H9 (cell line): ENCODE measurements at regions not wholly inside any gene's neighbourhood (a gene's known extent, or its start where the extent isn't known, plus 50 kb on each side); places are given as distances from the start of the nearest gene placed in this dataset.

ENCODE experiments used
- DNase-seq: peaks from one replicate; pipeline ENCODE4 v3.0.0-alpha.2; 2017
- H2AFZ ChIP-seq: one replicate; pipeline ENCODE4 v1.6.1; 2013; ENCODE audit warnings: mild to moderate bottlenecking, low read length, control low read depth, moderate library complexity
- H2AK5ac ChIP-seq: 2 replicates; pipeline ENCODE4 v1.6.1; 2013; ENCODE audit warnings: low read length, control low read depth, mixed read lengths; ENCODE audit not compliant: insufficient read length
- H2BK120ac ChIP-seq: one replicate; pipeline ENCODE4 v1.6.1; 2013; ENCODE audit warnings: low read depth, mild to moderate bottlenecking, low read length, control low read depth, inconsistent platforms; ENCODE audit not compliant: poor library complexity, severe bottlenecking
- H2BK12ac ChIP-seq: 2 replicates; pipeline ENCODE4 v1.6.1; 2013; ENCODE audit warnings: low read length, control low read depth, mixed read lengths, low read depth; ENCODE audit not compliant: insufficient read length
- H2BK15ac ChIP-seq: 2 replicates; pipeline ENCODE4 v1.6.1; 2013; ENCODE audit warnings: low read depth, low read length, control low read depth
- H2BK20ac ChIP-seq: one replicate; pipeline ENCODE4 v1.6.1; 2013; ENCODE audit warnings: low read depth, mild to moderate bottlenecking, low read length, control low read depth, inconsistent platforms; ENCODE audit not compliant: poor library complexity, severe bottlenecking
- H2BK5ac ChIP-seq: 2 replicates; pipeline ENCODE4 v1.6.1; 2013; ENCODE audit warnings: low read length, control low read depth, mixed read lengths; ENCODE audit not compliant: insufficient read length
- H3K14ac ChIP-seq: 2 replicates; pipeline ENCODE4 v1.6.1; 2013; ENCODE audit warnings: low read length, control low read depth; ENCODE audit not compliant: insufficient read depth
- H3K18ac ChIP-seq: 2 replicates; pipeline ENCODE4 v1.6.1; 2013; ENCODE audit warnings: low read depth, mild to moderate bottlenecking, mixed read lengths, low read length, control low read depth; ENCODE audit not compliant: insufficient read length
- H3K23ac ChIP-seq: 2 replicates; pipeline ENCODE4 v1.6.1; 2013; ENCODE audit warnings: low read length, control low read depth, mixed read lengths, low read depth; ENCODE audit not compliant: insufficient read length
- H3K23me2 ChIP-seq: 2 replicates; pipeline ENCODE4 v1.6.1; 2013; ENCODE audit warnings: low read depth, mild to moderate bottlenecking, mixed read lengths, low read length, control low read depth; ENCODE audit not compliant: insufficient read length, poor library complexity, severe bottlenecking
- H3K27ac ChIP-seq: 2 replicates; pipeline ENCODE4 v1.5.1; 2013; ENCODE audit warnings: low read length, control low read depth, mixed read lengths, low read depth; ENCODE audit not compliant: insufficient read length
- H3K27me3 ChIP-seq: 2 replicates; pipeline ENCODE4 v1.6.1; 2013; ENCODE audit warnings: low read length, control low read depth, inconsistent platforms; ENCODE audit not compliant: insufficient read depth
- H3K4ac ChIP-seq: 2 replicates; pipeline ENCODE4 v1.6.1; 2013; ENCODE audit warnings: low read depth, mild to moderate bottlenecking, control low read depth, inconsistent platforms, low read length, moderate library complexity
- H3K4me1 ChIP-seq: 2 replicates; pipeline ENCODE4 v1.6.1; 2013; ENCODE audit warnings: low read length, control low read depth, inconsistent platforms; ENCODE audit not compliant: insufficient read depth
- H3K4me2 ChIP-seq: 2 replicates; pipeline ENCODE4 v1.6.1; 2013; ENCODE audit warnings: low read length, control low read depth, mixed read lengths; ENCODE audit not compliant: insufficient read length, insufficient read depth
- H3K56ac ChIP-seq: 2 replicates; pipeline ENCODE4 v1.6.1; 2013; ENCODE audit warnings: low read depth, mild to moderate bottlenecking, mixed read lengths, low read length, control low read depth; ENCODE audit not compliant: insufficient read length
- H3K79me1 ChIP-seq: 2 replicates; pipeline ENCODE4 v1.6.1; 2013; ENCODE audit warnings: low read depth, mild to moderate bottlenecking, moderate library complexity, low read length, control low read depth, inconsistent platforms; ENCODE audit not compliant: insufficient read depth, poor library complexity, severe bottlenecking
- H3K79me2 ChIP-seq: 2 replicates; pipeline ENCODE4 v1.6.1; 2013; ENCODE audit warnings: low read length, control low read depth, inconsistent platforms; ENCODE audit not compliant: insufficient read depth
- H3K9ac ChIP-seq: 2 replicates; pipeline ENCODE4 v1.6.1; 2013; ENCODE audit warnings: low read length, control low read depth, mixed read lengths; ENCODE audit not compliant: insufficient read length; ENCODE audit errors: extremely low read depth
- H3K9me3 ChIP-seq: one replicate; pipeline ENCODE4 v1.6.1; 2013; ENCODE audit warnings: low read depth, low read length, inconsistent platforms; ENCODE audit not compliant: control insufficient read depth
- H3T11ph ChIP-seq: one replicate; pipeline ENCODE4 v1.6.1; 2013; ENCODE audit warnings: mild to moderate bottlenecking, low read length, control low read depth, inconsistent platforms
- H4K20me1 ChIP-seq: one replicate; pipeline ENCODE4 v1.6.1; 2013; ENCODE audit not compliant: control insufficient read depth, insufficient read length, insufficient read depth
- H4K5ac ChIP-seq: 2 replicates; pipeline ENCODE4 v1.6.1; 2013; ENCODE audit warnings: low read depth, mild to moderate bottlenecking, mixed read lengths, low read length, control low read depth; ENCODE audit not compliant: insufficient read length
- H4K8ac ChIP-seq: replicated peaks from 2 replicates; pipeline ENCODE4 v1.6.1; 2013; ENCODE audit warnings: low read length, control low read depth, mixed read lengths, low read depth; ENCODE audit not compliant: insufficient read length
- H4K91ac ChIP-seq: 2 replicates; pipeline ENCODE4 v1.6.1; 2013; ENCODE audit warnings: low read depth, mild to moderate bottlenecking, moderate library complexity, mixed read lengths, low read length, control low read depth; ENCODE audit not compliant: insufficient read length
- H3K27ac Mint-ChIP-seq, 3 experiments: 2 replicates in 2 of 3; 3 replicates in 1 of 3; pipeline ENCODE4 v1.8.0; 2020 to 2021; ENCODE audit warnings: mixed read lengths in 3 of 3, mild to moderate bottlenecking in 1 of 3, moderate library complexity in 1 of 3
- H3K27me3 Mint-ChIP-seq: 2 replicates; pipeline ENCODE4 v1.8.0; 2021; ENCODE audit warnings: low read depth, mild to moderate bottlenecking, moderate library complexity, mixed read lengths
- H3K36me3 Mint-ChIP-seq, 3 experiments: 2 replicates in 2 of 3; 3 replicates in 1 of 3; pipeline ENCODE4 v1.8.0; 2020 to 2021; ENCODE audit warnings: low read depth in 3 of 3, mixed read lengths in 3 of 3; ENCODE audit not compliant: insufficient read depth in 1 of 3
- H3K4me1 Mint-ChIP-seq, 2 experiments: 2 replicates each; pipeline ENCODE4 v1.8.0; 2020; ENCODE audit warnings: mixed read lengths in 2 of 2
- H3K4me3 Mint-ChIP-seq, 2 experiments: 2 replicates in 1 of 2; 3 replicates in 1 of 2; pipeline ENCODE4 v1.8.0; 2020 to 2021; ENCODE audit warnings: mild to moderate bottlenecking in 2 of 2, mixed read lengths in 2 of 2, moderate library complexity in 1 of 2
- H3K9me3 Mint-ChIP-seq, 2 experiments: 2 replicates in 1 of 2; 3 replicates in 1 of 2; pipeline ENCODE4 v1.8.0; 2020; ENCODE audit warnings: mild to moderate bottlenecking in 2 of 2, mixed read lengths in 2 of 2, moderate library complexity in 1 of 2
- TF ChIP-seq, protein P1 (sequence below): fragments of 200-600 bp; sonication (generic); conservative IDR thresholded peaks from 3 replicates; pipeline ENCODE4 v1.8.0; 2021; ENCODE audit warnings: antibody characterized with exemption, mild to moderate bottlenecking

DNA sequence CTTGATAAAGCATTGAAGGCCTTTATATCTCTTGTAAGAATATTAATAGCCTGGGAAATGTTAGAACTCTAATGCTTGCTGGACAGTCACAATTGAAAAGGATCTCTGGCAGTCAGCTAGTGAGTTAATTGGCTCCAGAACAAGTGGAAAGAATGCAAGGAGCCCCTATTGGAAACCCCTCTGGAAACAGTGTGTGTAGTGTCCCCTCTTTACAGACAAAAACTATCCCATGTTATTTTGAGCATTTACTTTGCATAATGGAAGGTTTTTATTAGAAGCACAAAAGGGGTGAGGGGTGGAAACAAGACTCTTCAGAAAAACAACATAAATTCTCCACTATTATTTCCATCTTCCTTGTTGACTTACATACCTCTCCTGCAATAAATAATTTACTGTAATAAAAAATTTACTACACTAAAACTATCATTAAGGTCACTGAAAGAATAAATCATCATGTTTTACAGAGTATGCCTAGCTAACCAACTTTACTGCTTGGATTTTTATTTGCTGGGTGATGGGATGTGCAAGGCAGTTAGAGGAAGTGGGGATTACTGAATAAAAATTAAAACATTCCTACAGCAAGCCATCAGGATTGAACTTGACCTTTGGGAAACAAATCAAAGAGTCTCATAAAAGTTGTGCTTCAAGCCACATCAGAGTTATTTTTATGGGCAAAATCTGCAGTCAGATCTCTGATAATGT, 610.4 kb downstream of the TBC1D4 start:
- no peak overlapping the region for H3K23ac ChIP-seq
- H3K9me3 ChIP-seq, result no peaks in the 10 kb centered on the region
- Mint-ChIP-seq H3K36me3 (peaks cover 0 to 14% (median 5%) of the 10 kb centered on the region in 3 experiments; a peak in 5 of 7 replicates), H3K27ac (no peak overlapping the region), H3K9me3 (peaks cover 10 to 13% of the 10 kb centered on the region in 2 experiments), H3K4me1 (no peaks in the 10 kb centered on the region), H3K4me3 (no peak overlapping the region), H3K27me3 (no peaks in the 10 kb centered on the region; the same call in 1 of the 2 replicates)
- H3K27me3 ChIP-seq, result no peaks in the 10 kb centered on the region
- no peak overlapping the region for H4K8ac ChIP-seq
- H3T11ph ChIP-seq, result no peak overlapping the region
- no peak overlapping the region for H2AFZ ChIP-seq
- H2BK12ac ChIP-seq, result no peak overlapping the region
- H3K4me1 ChIP-seq, result no peaks in the 10 kb centered on the region
- no peak overlapping the region for H3K56ac ChIP-seq
- DNase-seq, result no peak
- no peak overlapping the region for H3K4ac ChIP-seq
- H4K20me1 ChIP-seq, result no peaks in the 10 kb centered on the region
- H3K9ac ChIP-seq, result no peak overlapping the region
- H2AK5ac ChIP-seq, result no peak overlapping the region
- no peak overlapping the region for H3K27ac ChIP-seq
- no peaks in the 10 kb centered on the region for H3K79me2 ChIP-seq
- no peaks in the 10 kb centered on the region for H3K23me2 ChIP-seq
- H2BK20ac ChIP-seq, result no peak overlapping the region
- no peaks in the 10 kb centered on the region for H3K79me1 ChIP-seq
- H2BK15ac ChIP-seq, result no peak overlapping the region
- no peak overlapping the region for H4K5ac ChIP-seq
- TF ChIP-seq, protein P1, sequence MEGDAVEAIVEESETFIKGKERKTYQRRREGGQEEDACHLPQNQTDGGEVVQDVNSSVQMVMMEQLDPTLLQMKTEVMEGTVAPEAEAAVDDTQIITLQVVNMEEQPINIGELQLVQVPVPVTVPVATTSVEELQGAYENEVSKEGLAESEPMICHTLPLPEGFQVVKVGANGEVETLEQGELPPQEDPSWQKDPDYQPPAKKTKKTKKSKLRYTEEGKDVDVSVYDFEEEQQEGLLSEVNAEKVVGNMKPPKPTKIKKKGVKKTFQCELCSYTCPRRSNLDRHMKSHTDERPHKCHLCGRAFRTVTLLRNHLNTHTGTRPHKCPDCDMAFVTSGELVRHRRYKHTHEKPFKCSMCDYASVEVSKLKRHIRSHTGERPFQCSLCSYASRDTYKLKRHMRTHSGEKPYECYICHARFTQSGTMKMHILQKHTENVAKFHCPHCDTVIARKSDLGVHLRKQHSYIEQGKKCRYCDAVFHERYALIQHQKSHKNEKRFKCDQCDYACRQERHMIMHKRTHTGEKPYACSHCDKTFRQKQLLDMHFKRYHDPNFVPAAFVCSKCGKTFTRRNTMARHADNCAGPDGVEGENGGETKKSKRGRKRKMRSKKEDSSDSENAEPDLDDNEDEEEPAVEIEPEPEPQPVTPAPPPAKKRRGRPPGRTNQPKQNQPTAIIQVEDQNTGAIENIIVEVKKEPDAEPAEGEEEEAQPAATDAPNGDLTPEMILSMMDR, result no peak
- no peak overlapping the region for H2BK120ac ChIP-seq
- no peak overlapping the region for H4K91ac ChIP-seq
- H3K18ac ChIP-seq, result no peak overlapping the region
- H2BK5ac ChIP-seq, result no peak overlapping the region
- H3K4me2 ChIP-seq, result no peak overlapping the region
- H3K14ac ChIP-seq, result no peak overlapping the region
